Fibroblast of lung (primary cell): ENCODE measurements at regions not wholly inside any gene's neighbourhood (a gene's known extent, or its start where the extent isn't known, plus 50 kb on each side); places are given as distances from the start of the nearest gene placed in this dataset.
A peak's percentile ranks its signal among the peaks of the same experiment; 100 is the strongest.

Experiments used
- DNase-seq, 2 donors: peaks; one replicate each; pipeline versions ENCODE4 v3.0.0 to v3.0.0-alpha.2; 2010; ENCODE audit warnings: low read depth in 2 of 2
- H2AFZ ChIP-seq: 2 replicates; pipeline ENCODE4 v1.5.1; 2012; ENCODE audit warnings: low read length, control low read depth, inconsistent platforms
- H3K27ac ChIP-seq: 2 replicates; pipeline ENCODE4 v1.5.1; 2011; ENCODE audit warnings: low read length, control low read depth; ENCODE audit not compliant: insufficient read depth
- H3K27me3 ChIP-seq: 2 replicates; pipeline ENCODE4 v1.5.1; 2011; ENCODE audit warnings: mild to moderate bottlenecking, low read length; ENCODE audit not compliant: control insufficient read depth, insufficient read depth
- H3K36me3 ChIP-seq: 2 replicates; pipeline ENCODE4 v1.5.1; 2011; ENCODE audit warnings: low read length; ENCODE audit not compliant: control insufficient read depth, insufficient read depth
- H3K4me1 ChIP-seq: 2 replicates; pipeline ENCODE4 v1.5.1; 2011; ENCODE audit warnings: low read length; ENCODE audit not compliant: control insufficient read depth, insufficient read depth; ENCODE audit errors: extremely low read depth
- H3K4me2 ChIP-seq: 2 replicates; pipeline ENCODE4 v1.5.1; 2011; ENCODE audit warnings: low read length, control low read depth; ENCODE audit not compliant: insufficient read depth; ENCODE audit errors: extremely low read depth
- H3K4me3 ChIP-seq, 4 experiments: fragments of 200-600 bp in 1 of 4; sonication (generic) in 1 of 4; replicated peaks in 1 of 4; 2 replicates each; pipeline ENCODE4 v1.5.1; 2011 to 2016; ENCODE audit warnings: low read length in 4 of 4, low read depth in 3 of 4, mild to moderate bottlenecking in 3 of 4, control low read depth in 2 of 4, inconsistent platforms in 1 of 4, mixed read lengths in 1 of 4; ENCODE audit not compliant: insufficient read depth in 1 of 4; ENCODE audit errors: control extremely low read depth in 1 of 4
- H3K79me2 ChIP-seq: 2 replicates; pipeline ENCODE4 v1.5.1; 2012; ENCODE audit warnings: mild to moderate bottlenecking, low read length, inconsistent platforms; ENCODE audit not compliant: control insufficient read depth, insufficient read depth
- H3K9ac ChIP-seq: 2 replicates; pipeline ENCODE4 v1.5.1; 2011; ENCODE audit warnings: mild to moderate bottlenecking, low read length, control low read depth; ENCODE audit not compliant: insufficient read depth
- H3K9me3 ChIP-seq: 2 replicates; pipeline ENCODE4 v1.5.1; 2012; ENCODE audit warnings: low read depth, low read length; ENCODE audit not compliant: control insufficient read depth, insufficient read depth
- H4K20me1 ChIP-seq: 2 replicates; pipeline ENCODE4 v1.5.1; 2011; ENCODE audit warnings: low read length; ENCODE audit not compliant: control insufficient read depth, insufficient read depth; ENCODE audit errors: extremely low read depth
- EZH2 ChIP-seq: IDR thresholded peaks from 2 replicates; pipeline ENCODE4 v1.5.1; 2012; ENCODE audit warnings: low read length, control low read depth, mild to moderate bottlenecking; ENCODE audit errors: missing control alignments
- TF ChIP-seq, protein P1 (sequence below), 2 donors: IDR thresholded peaks in 1 of 2; conservative IDR thresholded peaks in 1 of 2; 1 replicate in 1 of 2; 2 replicates in 1 of 2; pipeline ENCODE4 v1.5.1; 2011 to 2012; ENCODE audit warnings: low read length in 2 of 2, control low read depth in 1 of 2, inconsistent platforms in 1 of 2, low read depth in 1 of 2, mild to moderate bottlenecking in 1 of 2

DNA sequence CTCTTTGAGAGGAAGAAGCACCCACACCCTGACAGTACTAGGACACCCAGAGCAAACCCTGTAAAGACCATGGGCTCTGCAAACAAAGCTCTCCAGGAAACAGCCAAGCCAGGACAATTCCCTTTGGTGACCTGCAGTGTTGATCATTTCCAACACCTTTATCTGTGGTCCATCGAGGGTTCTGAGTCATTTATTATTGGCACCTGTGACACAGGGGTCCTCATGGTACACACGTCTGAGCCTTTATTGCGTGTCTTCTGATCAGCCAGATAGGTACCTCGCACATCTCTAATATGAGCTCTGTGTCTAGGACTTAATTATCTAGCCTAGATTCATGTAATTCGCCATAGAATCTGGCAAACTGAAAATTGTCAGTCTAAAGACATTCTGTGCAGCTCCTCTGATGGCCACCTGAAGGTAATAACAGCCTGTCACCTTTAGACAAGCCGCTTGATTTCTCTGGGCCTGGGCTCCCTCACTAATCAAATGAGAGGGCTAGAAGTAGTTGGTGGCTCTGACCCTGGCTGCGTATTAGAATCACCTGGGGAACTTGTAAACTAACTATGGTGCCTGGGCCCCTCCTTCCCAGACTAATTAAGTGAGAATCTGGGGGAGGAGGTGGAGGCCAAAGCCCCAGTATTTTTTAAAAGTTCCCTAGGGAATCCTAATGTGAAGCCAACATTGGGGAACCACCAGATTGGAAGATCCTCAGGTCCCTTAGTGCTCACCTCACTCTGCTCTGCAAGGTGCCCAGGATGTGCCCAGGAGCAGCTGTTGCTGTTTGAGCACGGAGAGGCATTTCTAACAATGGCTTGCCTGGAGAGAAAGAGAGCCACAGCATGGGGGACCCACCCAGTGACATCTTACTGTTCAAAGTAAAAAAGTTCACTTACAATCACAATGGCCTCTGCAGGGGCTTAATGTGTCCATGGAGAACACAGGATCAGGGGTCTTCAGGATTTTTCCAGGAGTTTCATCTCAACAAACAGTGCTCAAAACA, 122.0 kb upstream of the ARID1B start:
- Histone ChIP-seq H3K4me1 (no peaks in the 10 kb centered on the region), H3K9ac (no peak overlapping the region), H3K79me2 (no peaks in the 10 kb centered on the region), H4K20me1 (no peaks in the 10 kb centered on the region), H3K4me2 (no peak overlapping the region), H3K4me3 (no peak overlapping the region), H3K9me3 (no peaks in the 10 kb centered on the region), H3K36me3 (no peaks in the 10 kb centered on the region), H3K27me3 (no peaks in the 10 kb centered on the region), H2AFZ (no peak overlapping the region), H3K27ac (no peak overlapping the region)
- TF ChIP-seq, protein P1, sequence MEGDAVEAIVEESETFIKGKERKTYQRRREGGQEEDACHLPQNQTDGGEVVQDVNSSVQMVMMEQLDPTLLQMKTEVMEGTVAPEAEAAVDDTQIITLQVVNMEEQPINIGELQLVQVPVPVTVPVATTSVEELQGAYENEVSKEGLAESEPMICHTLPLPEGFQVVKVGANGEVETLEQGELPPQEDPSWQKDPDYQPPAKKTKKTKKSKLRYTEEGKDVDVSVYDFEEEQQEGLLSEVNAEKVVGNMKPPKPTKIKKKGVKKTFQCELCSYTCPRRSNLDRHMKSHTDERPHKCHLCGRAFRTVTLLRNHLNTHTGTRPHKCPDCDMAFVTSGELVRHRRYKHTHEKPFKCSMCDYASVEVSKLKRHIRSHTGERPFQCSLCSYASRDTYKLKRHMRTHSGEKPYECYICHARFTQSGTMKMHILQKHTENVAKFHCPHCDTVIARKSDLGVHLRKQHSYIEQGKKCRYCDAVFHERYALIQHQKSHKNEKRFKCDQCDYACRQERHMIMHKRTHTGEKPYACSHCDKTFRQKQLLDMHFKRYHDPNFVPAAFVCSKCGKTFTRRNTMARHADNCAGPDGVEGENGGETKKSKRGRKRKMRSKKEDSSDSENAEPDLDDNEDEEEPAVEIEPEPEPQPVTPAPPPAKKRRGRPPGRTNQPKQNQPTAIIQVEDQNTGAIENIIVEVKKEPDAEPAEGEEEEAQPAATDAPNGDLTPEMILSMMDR (conservative IDR thresholded peaks at IDR 0.05 in 1 of 2, IDR thresholded peaks at IDR 0.05 in 1 of 2; ENCODE audit: low read depth in 1 of 2, low read length in 2 of 2): no peak
- TF ChIP-seq EZH2: no peak
- no peak for DNase-seq

DNA sequence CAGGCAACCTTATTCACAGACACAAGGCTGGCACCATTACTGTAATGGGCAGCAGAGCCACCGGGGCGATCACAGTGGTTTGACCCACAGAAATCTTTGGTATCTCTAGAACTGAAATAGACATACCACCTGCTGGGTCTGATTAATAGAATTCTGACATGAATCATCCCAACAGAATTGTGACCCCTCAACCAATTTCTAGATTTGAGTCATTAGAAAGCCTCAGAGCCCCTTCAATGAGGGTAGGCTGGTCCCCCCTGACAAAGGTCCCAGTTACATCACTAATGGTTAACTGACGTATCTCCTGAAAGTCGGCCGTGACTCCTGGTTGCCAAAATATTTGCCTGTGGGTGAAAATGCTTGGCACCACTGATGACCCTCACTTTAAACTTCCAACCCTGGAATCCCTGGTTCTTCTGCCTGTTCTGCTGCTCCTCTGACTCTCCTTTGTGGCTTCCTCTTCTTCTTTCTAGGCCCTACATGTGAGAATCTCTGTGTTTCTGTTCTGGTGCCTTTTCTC, 124.9 kb upstream of the ARID1B start:
- Histone ChIP-seq H2AFZ (no peak overlapping the region), H3K4me3 (no peak overlapping the region), H4K20me1 (no peaks in the 10 kb centered on the region), H3K79me2 (no peaks in the 10 kb centered on the region), H3K27ac (no peak overlapping the region), H3K4me1 (no peaks in the 10 kb centered on the region), H3K27me3 (no peaks in the 10 kb centered on the region), H3K9me3 (no peaks in the 10 kb centered on the region), H3K4me2 (no peak overlapping the region), H3K36me3 (no peaks in the 10 kb centered on the region), H3K9ac (no peak overlapping the region)
- TF ChIP-seq EZH2: no peak
- TF ChIP-seq, protein P1 (conservative IDR thresholded peaks at IDR 0.05 in 1 of 2, IDR thresholded peaks at IDR 0.05 in 1 of 2; ENCODE audit: low read depth in 1 of 2, low read length in 2 of 2): no peak
- peak in 1 of 2 donors; percentile 30 for DNase-seq

DNA sequence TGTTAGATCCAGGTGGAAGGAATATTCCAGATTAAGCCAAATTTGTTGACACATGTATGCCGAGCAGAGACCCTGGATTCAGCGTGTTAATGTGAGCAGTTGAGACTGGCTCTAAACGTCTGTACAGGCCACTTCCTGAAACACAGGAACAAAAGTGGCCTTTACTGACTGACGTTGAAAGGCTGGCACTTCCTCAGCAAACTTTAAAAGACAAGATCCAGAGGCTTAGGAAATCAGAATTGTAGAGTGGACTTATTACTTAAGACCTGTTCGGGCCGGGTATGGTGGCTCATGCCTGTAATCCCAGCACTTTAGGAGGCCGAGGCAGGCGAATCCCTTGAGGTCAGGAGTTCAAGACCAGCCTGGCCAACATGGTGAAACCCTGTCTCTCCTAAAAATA, 125.7 kb upstream of the ARID1B start:
- TF ChIP-seq, protein P1 (conservative IDR thresholded peaks at IDR 0.05 in 1 of 2, IDR thresholded peaks at IDR 0.05 in 1 of 2; ENCODE audit: low read depth in 1 of 2, low read length in 2 of 2): no peak
- no peak for TF ChIP-seq EZH2
- H3K9ac ChIP-seq: no peak overlapping the region
- no peaks in the 10 kb centered on the region for H3K36me3 ChIP-seq
- no peak overlapping the region for H3K4me3 ChIP-seq
- H3K27ac ChIP-seq: no peak overlapping the region
- H3K9me3 ChIP-seq: no peaks in the 10 kb centered on the region
- no peak overlapping the region for H3K4me2 ChIP-seq
- H4K20me1 ChIP-seq: no peaks in the 10 kb centered on the region
- H2AFZ ChIP-seq: no peak overlapping the region
- no peaks in the 10 kb centered on the region for H3K4me1 ChIP-seq
- DNase-seq: no peak
- H3K27me3 ChIP-seq: no peaks in the 10 kb centered on the region
- H3K79me2 ChIP-seq: no peaks in the 10 kb centered on the region
